SU-DHL-6 (cell line): ENCODE measurements at regions not wholly inside any gene's neighbourhood (a gene's known extent, or its start where the extent isn't known, plus 50 kb on each side); places are given as distances from the start of the nearest gene placed in this dataset.

Source experiments
- CTCF ChIP-seq: fragments of 200-600 bp; sonication (generic); IDR thresholded peaks from one replicate; pipeline ENCODE4 v1.5.1; 2017; ENCODE audit warnings: antibody characterized with exemption, mild to moderate bottlenecking, low read length, moderate library complexity; ENCODE audit not compliant: insufficient read depth, poor library complexity, severe bottlenecking
- EZH2phosphoT487 ChIP-seq: fragments of 200-600 bp; sonication (generic), shearing (Covaris generic); conservative IDR thresholded peaks from 2 replicates; pipeline ENCODE4 v1.6.1; 2018; ENCODE audit warnings: mild to moderate bottlenecking, antibody characterized with exemption, low read length, moderate library complexity, mixed read lengths

- TF ChIP-seq CTCF (no peak), EZH2phosphoT487 (no peak)
Observed at GRCh38 chr2:144832048-144832447, 312.1 kb upstream of the ZEB2 start.
